SU-DHL-6 (cell line): ENCODE measurements at regions not wholly inside any gene's neighbourhood (a gene's known extent, or its start where the extent isn't known, plus 50 kb on each side); places are given as distances from the start of the nearest gene placed in this dataset.

Experiments used
- H2AFZ ChIP-seq: fragments of 200-600 bp; sonication (generic); 2 replicates; pipeline ENCODE4 v1.6.1; 2014; ENCODE audit warnings: low read depth, mild to moderate bottlenecking, moderate library complexity, mixed read lengths, antibody characterized with exemption, low read length; ENCODE audit not compliant: severe bottlenecking
- H3F3A ChIP-seq: fragments of 200-600 bp; shearing (Covaris generic); 2 replicates; pipeline ENCODE4 v1.6.0; 2016; ENCODE audit warnings: antibody characterized with exemption, mild to moderate bottlenecking; ENCODE audit not compliant: insufficient read depth
- H3K27ac ChIP-seq: fragments of 200-600 bp; sonication (generic); 2 replicates; pipeline ENCODE4 v1.5.1; 2016; ENCODE audit warnings: low read depth, mild to moderate bottlenecking, low read length, moderate library complexity, mixed read lengths
- H3K27me3 ChIP-seq: fragments of 200-600 bp; sonication (generic), shearing (Covaris generic); 2 replicates; pipeline ENCODE4 v1.6.0; 2014; ENCODE audit warnings: mild to moderate bottlenecking, low read length
- H3K36me3 ChIP-seq: fragments of 200-600 bp; sonication (generic); 2 replicates; pipeline ENCODE4 v1.6.1; 2014; ENCODE audit warnings: mild to moderate bottlenecking, low read length, mixed read lengths
- H3K4me2 ChIP-seq: fragments of 300-600, 200-600 bp; shearing (Covaris generic), sonication (generic); 2 replicates; pipeline ENCODE4 v1.6.0; 2014; ENCODE audit warnings: low read length, low read depth, mild to moderate bottlenecking; ENCODE audit not compliant: poor library complexity, severe bottlenecking
- H3K4me3 ChIP-seq: fragments of 200-600 bp; sonication (generic); 2 replicates; pipeline ENCODE4 v1.5.1; 2014; ENCODE audit warnings: antibody characterized with exemption, low read length, mild to moderate bottlenecking, mixed read lengths; ENCODE audit not compliant: insufficient read depth, poor library complexity, severe bottlenecking
- H3K79me2 ChIP-seq: fragments of 200-600 bp; sonication (generic); 2 replicates; pipeline ENCODE4 v1.6.1; 2014; ENCODE audit warnings: mild to moderate bottlenecking, low read length, moderate library complexity; ENCODE audit not compliant: insufficient read depth
- H3K9ac ChIP-seq: fragments of 200-600 bp; sonication (generic); 2 replicates; pipeline ENCODE4 v1.7.0; 2014; ENCODE audit warnings: mild to moderate bottlenecking, low read length
- H3K9me2 ChIP-seq: fragments of 200-600 bp; sonication (generic); replicated peaks from 2 replicates; pipeline ENCODE4 v1.6.1; 2014; ENCODE audit warnings: low read length; ENCODE audit not compliant: insufficient read depth
- H3K9me3 ChIP-seq: fragments of 200-600 bp; sonication (generic); 2 replicates; pipeline ENCODE4 v1.6.1; 2014; ENCODE audit warnings: low read length, mixed read lengths; ENCODE audit not compliant: insufficient read depth
- H4K20me1 ChIP-seq: fragments of 200-600 bp; sonication (generic); 2 replicates; pipeline ENCODE4 v1.6.1; 2014; ENCODE audit warnings: low read depth, mild to moderate bottlenecking, antibody characterized with exemption, low read length, moderate library complexity, mixed read lengths
- CTCF ChIP-seq: fragments of 200-600 bp; sonication (generic); IDR thresholded peaks from one replicate; pipeline ENCODE4 v1.5.1; 2017; ENCODE audit warnings: antibody characterized with exemption, mild to moderate bottlenecking, low read length, moderate library complexity; ENCODE audit not compliant: insufficient read depth, poor library complexity, severe bottlenecking
- EZH2phosphoT487 ChIP-seq: fragments of 200-600 bp; sonication (generic), shearing (Covaris generic); conservative IDR thresholded peaks from 2 replicates; pipeline ENCODE4 v1.6.1; 2018; ENCODE audit warnings: mild to moderate bottlenecking, antibody characterized with exemption, low read length, moderate library complexity, mixed read lengths

GRCh38 chr15:62421289-62421688, 256.2 kb upstream of the C2CD4B start:
- H3K9me2 ChIP-seq = no peaks in the 10 kb centered on the region
- no peak overlapping the region for H3K4me3 ChIP-seq
- TF ChIP-seq EZH2phosphoT487 (no peak), CTCF (no peak)
- no peaks in the 10 kb centered on the region for H3K79me2 ChIP-seq
- H3K27ac ChIP-seq = no peak overlapping the region
- H4K20me1 ChIP-seq = no peaks in the 10 kb centered on the region
- H2AFZ ChIP-seq = no peak overlapping the region
- no peaks in the 10 kb centered on the region for H3K36me3 ChIP-seq
- no peaks in the 10 kb centered on the region for H3F3A ChIP-seq
- no peaks in the 10 kb centered on the region for H3K9me3 ChIP-seq
- no peak overlapping the region for H3K4me2 ChIP-seq
- H3K9ac ChIP-seq = no peak overlapping the region
- H3K27me3 ChIP-seq = no peaks in the 10 kb centered on the region

- Histone ChIP-seq H4K20me1 (no peaks in the 10 kb centered on the region), H3K27ac (no peak overlapping the region), H3K4me3 (no peak overlapping the region), H2AFZ (no peak overlapping the region), H3K27me3 (no peaks in the 10 kb centered on the region), H3K4me2 (no peak overlapping the region), H3K36me3 (no peaks in the 10 kb centered on the region), H3K9ac (no peak overlapping the region), H3K79me2 (no peaks in the 10 kb centered on the region), H3K9me2 (no peaks in the 10 kb centered on the region), H3K9me3 (no peaks in the 10 kb centered on the region), H3F3A (no peaks in the 10 kb centered on the region)
- TF ChIP-seq EZH2phosphoT487 = no peak
- TF ChIP-seq CTCF = no peak
These were observed 261.4 kb upstream of the C2CD4B start for GRCh38 chr15:62426387-62426956.

GRCh38 chr15:62428259-62428658, 263.2 kb upstream of the C2CD4B start:
- no peaks in the 10 kb centered on the region for H3K9me3 ChIP-seq
- TF ChIP-seq EZH2phosphoT487 = no peak
- TF ChIP-seq CTCF = no peak
- no peak overlapping the region for H2AFZ ChIP-seq
- H3K79me2 ChIP-seq = no peaks in the 10 kb centered on the region
- H3K36me3 ChIP-seq = no peaks in the 10 kb centered on the region
- no peaks in the 10 kb centered on the region for H4K20me1 ChIP-seq
- H3K27ac ChIP-seq = no peak overlapping the region
- H3K9me2 ChIP-seq = no peaks in the 10 kb centered on the region
- no peak overlapping the region for H3K9ac ChIP-seq
- H3K4me2 ChIP-seq = no peak overlapping the region
- no peaks in the 10 kb centered on the region for H3F3A ChIP-seq
- H3K27me3 ChIP-seq = no peaks in the 10 kb centered on the region
- no peak overlapping the region for H3K4me3 ChIP-seq
